ENCODE measurements at regions not wholly inside any gene's neighbourhood (a gene's known extent, or its start where the extent isn't known, plus 50 kb on each side); places are given as distances from the start of the nearest gene placed in this dataset.

DNA sequence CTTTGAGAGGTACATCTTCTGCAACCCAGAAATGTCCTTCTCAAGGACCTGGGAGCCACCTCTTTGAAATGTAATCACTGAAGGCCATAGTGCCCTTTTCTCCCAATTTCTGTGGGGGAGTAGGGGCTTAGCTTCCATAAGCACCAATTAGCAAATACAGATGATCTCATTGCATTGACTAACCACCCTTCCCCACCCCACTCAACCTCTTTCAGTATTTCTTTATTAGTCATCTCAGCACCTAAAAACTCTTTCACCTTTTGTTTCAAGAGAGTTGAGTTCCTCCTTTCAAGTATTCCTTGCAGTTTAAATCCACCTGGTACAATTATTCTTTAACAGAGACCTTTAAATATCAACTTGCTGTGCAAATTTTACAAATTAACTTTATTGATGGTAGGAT, 1011.8 kb upstream of the CDH2 start:
- Histone ChIP-seq H3K27ac (ENCODE audit: low read depth, low read length, severe bottlenecking) (no peak overlapping the region), H3K9me3 (ENCODE audit: control insufficient read depth, low read length) (no peaks in the 10 kb centered on the region), H3K4me1 (ENCODE audit: control insufficient read depth, insufficient read depth, low read length, poor library complexity, severe bottlenecking) (no peaks in the 10 kb centered on the region), H3K36me3 (ENCODE audit: control insufficient read depth, insufficient read depth, low read length) (no peaks in the 10 kb centered on the region), H3K4me3 (ENCODE audit: extremely low read depth, insufficient read depth, low read length, poor library complexity, severe bottlenecking) (no peak overlapping the region)

DNA sequence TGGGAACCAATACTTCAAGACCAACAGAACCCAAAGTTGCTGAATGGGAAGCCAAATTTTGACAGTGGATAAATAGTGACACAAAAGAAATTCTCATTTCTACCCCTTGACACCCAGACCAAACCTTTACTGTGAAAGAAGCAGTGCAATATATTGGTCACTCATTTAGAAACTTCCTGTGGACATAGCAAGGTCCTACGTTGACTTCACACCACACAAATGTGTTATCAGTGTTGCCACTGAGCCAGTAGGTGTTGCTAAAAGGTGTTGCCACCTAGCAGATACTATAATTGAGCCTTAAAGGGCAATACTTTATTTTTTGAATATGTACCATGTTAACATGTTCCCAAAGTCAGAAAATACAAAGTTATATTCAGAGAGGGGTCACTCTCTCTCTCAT, 1008.9 kb upstream of the CDH2 start:
- Histone ChIP-seq H3K4me1 (ENCODE audit: control insufficient read depth, insufficient read depth, low read length, poor library complexity, severe bottlenecking) (peaks cover 15% of the 10 kb centered on the region), H3K4me3 (ENCODE audit: extremely low read depth, insufficient read depth, low read length, poor library complexity, severe bottlenecking) (no peak overlapping the region), H3K9me3 (ENCODE audit: control insufficient read depth, low read length) (no peaks in the 10 kb centered on the region), H3K27ac (ENCODE audit: low read depth, low read length, severe bottlenecking) (no peak overlapping the region), H3K36me3 (ENCODE audit: control insufficient read depth, insufficient read depth, low read length) (no peaks in the 10 kb centered on the region)
- WGBS, 2 experiments (ENCODE audit: insufficient coverage in 2 of 2): no CpG with 5 or more reads among the region's 1 CpG

DNA sequence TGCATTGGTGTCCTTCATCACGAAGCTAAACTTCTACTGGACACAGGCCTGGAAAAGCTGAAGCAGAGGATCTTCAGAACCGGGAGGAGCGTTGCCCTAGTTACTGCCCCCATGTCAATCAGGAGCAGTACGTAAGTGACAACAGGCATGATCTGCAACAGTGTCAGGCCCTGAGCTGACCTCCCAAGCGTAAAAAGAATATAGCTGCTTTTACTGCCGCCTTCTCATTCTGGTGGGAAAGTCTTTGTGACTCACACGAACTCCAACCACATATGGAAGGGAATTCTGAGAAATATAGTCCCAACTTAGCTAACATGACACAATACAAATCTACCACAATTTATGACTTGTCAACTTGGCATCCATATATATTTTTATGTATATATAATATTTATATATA, 1007.7 kb upstream of the CDH2 start:
- H3K36me3 ChIP-seq (ENCODE audit: control insufficient read depth, insufficient read depth, low read length): no peaks in the 10 kb centered on the region
- 82 to 90% methylated on average over 5 of the region's 7 CpGs for WGBS, 2 experiments (ENCODE audit: insufficient coverage in 2 of 2)
- no peak overlapping the region for H3K4me3 ChIP-seq (ENCODE audit: extremely low read depth, insufficient read depth, low read length, poor library complexity, severe bottlenecking)
- no peaks in the 10 kb centered on the region for H3K9me3 ChIP-seq (ENCODE audit: control insufficient read depth, low read length)
- H3K27ac ChIP-seq (ENCODE audit: low read depth, low read length, severe bottlenecking): no peak overlapping the region
- H3K4me1 ChIP-seq (ENCODE audit: control insufficient read depth, insufficient read depth, low read length, poor library complexity, severe bottlenecking): peaks cover 23% of the 10 kb centered on the region

DNA sequence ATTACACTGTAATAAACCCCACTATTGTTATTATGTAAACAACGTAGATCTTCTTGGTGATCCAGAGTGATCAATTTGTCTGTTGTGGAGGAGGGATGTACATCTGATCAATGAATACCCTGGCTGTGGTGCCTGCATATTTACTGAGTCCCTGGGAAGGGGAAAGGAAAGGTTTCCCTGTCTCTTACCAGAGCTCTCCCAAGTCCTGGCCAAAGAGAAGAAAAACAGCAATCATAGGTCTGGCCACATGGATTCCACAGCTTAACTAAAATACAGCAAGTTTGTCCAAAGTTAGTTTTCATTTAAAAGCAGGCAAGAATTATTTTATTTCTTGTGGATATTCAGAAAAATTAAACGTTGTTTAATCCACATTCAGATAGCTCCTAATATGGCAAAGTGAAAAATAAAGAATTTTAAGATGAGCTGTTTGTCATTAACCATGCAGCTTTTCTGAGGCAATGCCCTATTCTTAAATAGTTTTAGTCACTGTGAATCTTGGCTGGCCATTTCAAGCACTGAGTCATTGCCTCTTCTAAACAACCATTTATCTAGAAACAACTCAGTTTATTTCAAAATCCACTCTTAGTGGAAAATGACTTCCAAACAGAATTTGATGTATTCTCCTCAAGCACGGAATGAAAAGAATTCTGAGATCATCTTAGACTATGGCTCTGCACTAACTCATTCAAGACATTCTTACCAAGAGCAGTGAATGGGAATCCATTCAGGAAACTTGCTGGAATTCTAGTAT, 1004.4 kb upstream of the CDH2 start:
- no peak overlapping the region for H3K4me3 ChIP-seq (ENCODE audit: extremely low read depth, insufficient read depth, low read length, poor library complexity, severe bottlenecking)
- H3K27ac ChIP-seq (ENCODE audit: low read depth, low read length, severe bottlenecking): peak overlapping the region; percentile 91
- H3K36me3 ChIP-seq (ENCODE audit: control insufficient read depth, insufficient read depth, low read length): no peaks in the 10 kb centered on the region
- H3K4me1 ChIP-seq (ENCODE audit: control insufficient read depth, insufficient read depth, low read length, poor library complexity, severe bottlenecking): peaks cover 23% of the 10 kb centered on the region
- WGBS, 2 experiments (ENCODE audit: insufficient coverage in 2 of 2): no CpG with 5 or more reads among the region's 3 CpGs
- H3K9me3 ChIP-seq (ENCODE audit: control insufficient read depth, low read length): no peaks in the 10 kb centered on the region

DNA sequence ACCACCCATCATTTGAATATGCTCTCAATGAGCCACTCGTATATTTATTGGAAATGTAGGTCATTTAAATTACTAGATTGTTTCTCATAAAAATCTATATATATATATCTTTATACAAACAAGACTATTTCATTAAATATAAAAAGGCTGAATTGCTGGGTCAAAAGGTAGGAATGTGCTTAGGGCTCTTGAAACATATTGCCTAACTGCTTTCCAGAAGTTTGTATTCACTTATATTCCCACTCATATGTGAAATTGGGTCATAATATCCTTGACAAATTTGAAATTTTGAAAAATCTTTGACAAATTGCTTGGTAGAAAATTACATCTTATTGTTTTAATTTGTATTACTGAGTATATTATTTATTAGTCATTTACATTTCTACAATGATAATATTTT, 999.8 kb upstream of the CDH2 start:
- H3K4me1 ChIP-seq (ENCODE audit: control insufficient read depth, insufficient read depth, low read length, poor library complexity, severe bottlenecking): peaks cover 15% of the 10 kb centered on the region
- WGBS, 2 experiments (ENCODE audit: insufficient coverage in 2 of 2): no CpG with 5 or more reads among the region's 1 CpG

DNA sequence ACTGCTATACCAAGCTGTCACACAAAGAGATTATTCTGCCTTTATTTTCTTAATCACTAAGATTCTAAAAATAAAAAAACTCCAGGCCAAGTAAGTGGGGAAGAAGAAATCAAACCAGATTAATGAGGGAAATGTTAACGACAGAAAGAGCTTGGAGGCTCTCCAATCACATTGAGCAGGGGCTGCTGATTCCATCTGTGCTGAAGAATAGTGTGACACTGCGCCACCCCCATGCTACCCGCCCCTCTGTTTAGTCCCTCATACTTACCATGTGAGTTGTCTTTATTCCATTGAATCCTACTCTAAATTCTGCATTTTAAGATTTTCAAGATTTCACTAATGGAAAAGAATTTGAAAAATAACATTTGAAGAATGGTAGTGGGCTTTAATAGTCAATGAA, 998.0 kb upstream of the CDH2 start:
- Histone ChIP-seq H3K27ac (ENCODE audit: low read depth, low read length, severe bottlenecking) (no peak overlapping the region), H3K36me3 (ENCODE audit: control insufficient read depth, insufficient read depth, low read length) (no peaks in the 10 kb centered on the region), H3K4me3 (ENCODE audit: extremely low read depth, insufficient read depth, low read length, poor library complexity, severe bottlenecking) (no peak overlapping the region), H3K4me1 (ENCODE audit: control insufficient read depth, insufficient read depth, low read length, poor library complexity, severe bottlenecking) (no peaks in the 10 kb centered on the region), H3K9me3 (ENCODE audit: control insufficient read depth, low read length) (no peaks in the 10 kb centered on the region)
- WGBS, 2 experiments (ENCODE audit: insufficient coverage in 2 of 2): 67 to 80% methylated on average over 1 of the region's 3 CpGs

More for the DNA sequence above, 999.8 kb upstream of the CDH2 start:
- Histone ChIP-seq H3K36me3 (ENCODE audit: control insufficient read depth, insufficient read depth, low read length) (no peaks in the 10 kb centered on the region), H3K9me3 (ENCODE audit: control insufficient read depth, low read length) (no peaks in the 10 kb centered on the region), H3K27ac (ENCODE audit: low read depth, low read length, severe bottlenecking) (no peak overlapping the region), H3K4me3 (ENCODE audit: extremely low read depth, insufficient read depth, low read length, poor library complexity, severe bottlenecking) (no peak overlapping the region)

GRCh38 chr18:29172756-29173067, 995.8 kb upstream of the CDH2 start:
- no peaks in the 10 kb centered on the region for H3K36me3 ChIP-seq (ENCODE audit: control insufficient read depth, insufficient read depth, low read length)
- no peaks in the 10 kb centered on the region for H3K9me3 ChIP-seq (ENCODE audit: control insufficient read depth, low read length)
- no peaks in the 10 kb centered on the region for H3K4me1 ChIP-seq (ENCODE audit: control insufficient read depth, insufficient read depth, low read length, poor library complexity, severe bottlenecking)
- H3K4me3 ChIP-seq (ENCODE audit: extremely low read depth, insufficient read depth, low read length, poor library complexity, severe bottlenecking): no peak overlapping the region
- no CpG with 5 or more reads among the region's 1 CpG for WGBS, 2 experiments (ENCODE audit: insufficient coverage in 2 of 2)
- H3K27ac ChIP-seq (ENCODE audit: low read depth, low read length, severe bottlenecking): no peak overlapping the region

DNA sequence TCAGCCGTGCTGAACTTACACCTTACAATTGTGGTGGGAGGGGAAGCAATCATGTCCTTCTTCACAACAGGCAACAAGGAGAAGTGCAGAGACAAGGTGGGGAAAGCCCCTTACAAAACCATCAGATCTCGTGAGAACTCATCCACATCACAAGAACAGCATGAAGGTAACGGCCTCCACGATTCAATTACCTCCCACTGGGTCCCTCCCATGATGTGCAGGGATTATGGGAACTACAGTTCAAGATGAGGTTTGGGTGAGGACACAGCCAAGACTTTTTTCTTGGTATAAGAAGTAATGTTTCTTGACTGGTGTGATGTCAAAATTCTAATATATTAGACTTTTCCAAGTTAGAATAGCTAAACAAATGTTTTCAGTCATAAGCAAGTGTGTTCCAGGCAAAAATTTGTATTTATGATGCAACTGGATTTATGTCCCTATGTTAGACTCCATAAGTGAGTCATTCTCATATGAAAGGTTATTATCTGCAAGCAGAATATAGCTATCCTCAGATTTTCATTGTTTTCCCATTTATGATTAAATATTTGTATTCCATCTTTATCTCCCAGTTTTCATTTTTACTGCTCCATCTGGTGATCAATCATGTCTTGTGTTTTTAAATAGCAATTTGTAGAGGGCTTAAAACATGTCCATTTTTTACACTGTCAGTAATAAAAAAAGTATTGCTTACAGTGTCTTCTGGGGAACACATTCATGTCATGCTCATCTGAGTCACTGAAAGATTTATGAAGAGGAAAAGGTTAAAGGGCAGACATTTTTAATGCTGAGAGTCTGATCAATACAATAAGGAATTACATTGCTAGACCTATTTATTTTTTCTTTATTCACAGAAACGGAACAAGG, 995.2 kb upstream of the CDH2 start:
- no peak overlapping the region for H3K27ac ChIP-seq (ENCODE audit: low read depth, low read length, severe bottlenecking)
- whole genome bisulfite sequencing, 2 experiments (ENCODE audit: insufficient coverage in 2 of 2): 80 to 82% methylated on average over 2 of the region's 5 CpGs

GRCh38 chr18:29169599-29169998, 992.7 kb upstream of the CDH2 start:
- no peak overlapping the region for H3K4me3 ChIP-seq (ENCODE audit: extremely low read depth, insufficient read depth, low read length, poor library complexity, severe bottlenecking)
- H3K27ac ChIP-seq (ENCODE audit: low read depth, low read length, severe bottlenecking): no peak overlapping the region
- H3K9me3 ChIP-seq (ENCODE audit: control insufficient read depth, low read length): no peaks in the 10 kb centered on the region
- H3K4me1 ChIP-seq (ENCODE audit: control insufficient read depth, insufficient read depth, low read length, poor library complexity, severe bottlenecking): peaks cover 5% of the 10 kb centered on the region
- no peaks in the 10 kb centered on the region for H3K36me3 ChIP-seq (ENCODE audit: control insufficient read depth, insufficient read depth, low read length)

More for the DNA sequence above, 995.2 kb upstream of the CDH2 start:
- H3K36me3 ChIP-seq (ENCODE audit: control insufficient read depth, insufficient read depth, low read length): no peaks in the 10 kb centered on the region
- no peaks in the 10 kb centered on the region for H3K4me1 ChIP-seq (ENCODE audit: control insufficient read depth, insufficient read depth, low read length, poor library complexity, severe bottlenecking)
- no peak overlapping the region for H3K4me3 ChIP-seq (ENCODE audit: extremely low read depth, insufficient read depth, low read length, poor library complexity, severe bottlenecking)
- H3K9me3 ChIP-seq (ENCODE audit: control insufficient read depth, low read length): no peaks in the 10 kb centered on the region

DNA sequence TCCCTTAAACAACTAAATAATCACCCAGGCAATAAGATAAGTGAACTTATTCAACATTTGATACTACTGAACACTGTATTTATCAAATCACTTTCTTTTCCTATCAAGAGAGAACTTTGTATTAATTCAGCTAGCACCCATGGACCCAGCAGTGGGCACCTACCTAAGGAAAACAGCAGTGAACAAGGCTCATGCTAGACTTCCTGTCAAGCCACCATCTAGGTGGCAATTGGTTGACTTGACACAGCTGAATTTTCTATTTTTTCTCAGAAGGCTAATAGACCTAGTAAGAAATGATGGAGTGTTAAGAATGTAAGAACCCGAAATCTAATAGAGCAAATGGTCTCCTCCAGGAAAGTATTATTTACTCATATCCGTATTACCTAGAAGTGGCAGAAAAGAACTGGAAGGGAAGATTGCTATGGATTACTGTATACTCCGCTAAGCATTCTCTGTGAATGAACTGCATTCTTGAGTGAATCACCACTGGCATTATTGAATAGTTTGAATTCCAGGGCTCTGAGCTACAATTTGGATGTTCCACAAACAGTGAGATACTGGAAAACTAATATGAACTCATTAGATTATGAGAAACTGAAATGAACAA, 988.2 kb upstream of the CDH2 start:
- Histone ChIP-seq H3K4me3 (ENCODE audit: extremely low read depth, insufficient read depth, low read length, poor library complexity, severe bottlenecking) (no peak overlapping the region), H3K4me1 (ENCODE audit: control insufficient read depth, insufficient read depth, low read length, poor library complexity, severe bottlenecking) (peaks cover 22% of the 10 kb centered on the region), H3K9me3 (ENCODE audit: control insufficient read depth, low read length) (no peaks in the 10 kb centered on the region), H3K27ac (ENCODE audit: low read depth, low read length, severe bottlenecking) (peak overlapping the region; percentile 88), H3K36me3 (ENCODE audit: control insufficient read depth, insufficient read depth, low read length) (no peaks in the 10 kb centered on the region)
- WGBS, 2 experiments (ENCODE audit: insufficient coverage in 2 of 2): 50 to 57% methylated on average over 1 of the region's 3 CpGs
